ENCODE measurements at regions not wholly inside any gene's neighbourhood (a gene's known extent, or its start where the extent isn't known, plus 50 kb on each side); places are given as distances from the start of the nearest gene placed in this dataset.

- TF ChIP-seq CTCF (CRISPR knock-in tag; IDR thresholded peaks at IDR 0.05) (no peak), MXI1 (IDR thresholded peaks at IDR 0.05; ENCODE audit: borderline replicate concordance, low read depth, low read length) (no peak), HNRNPK (IDR thresholded peaks at IDR 0.05; ENCODE audit: low read depth, low read length, poor library complexity, severe bottlenecking) (no peak), SAFB2 (CRISPR knock-in tag; IDR thresholded peaks at IDR 0.05; ENCODE audit: borderline replicate concordance, low read depth) (no peak)
Measured at GRCh38 chr6:168372889-168373288, 53.3 kb upstream of the DACT2 start.

Measured in HepG2 (cell line).